ENCODE measurements at regions not wholly inside any gene's neighbourhood (a gene's known extent, or its start where the extent isn't known, plus 50 kb on each side); places are given as distances from the start of the nearest gene placed in this dataset.

GRCh38 chr11:11757909-11758308, 83.9 kb upstream of the USP47 start:
- POLR2A ChIA-PET = no interaction called here

More at GRCh38 chr11:11757909-11758308, 83.9 kb upstream of the USP47 start:
- intact Hi-C loops (cut with micrococcal nuclease) = no loop called here
- Histone ChIP-seq H3K36me3 (ENCODE audit: control insufficient read depth in 2 of 2, extremely low read depth in 1 of 2, insufficient read depth in 2 of 2, low read length in 2 of 2) (no peaks in the 10 kb centered on the region), H3K27ac (ENCODE audit: insufficient read depth, low read depth, low read length) (no peak overlapping the region), H3K9me1 (replicated peaks; ENCODE audit: control insufficient read depth, extremely low read depth, insufficient read depth, low read length) (no peaks in the 10 kb centered on the region), H3K4me2 (ENCODE audit: insufficient read depth, low read length) (no peak overlapping the region), H3K4me3 (replicated peaks in 1 of 3; ENCODE audit: insufficient read depth in 1 of 3, low read depth in 1 of 3, low read length in 3 of 3) (no peak overlapping the region), H4K20me1 (replicated peaks; ENCODE audit: control insufficient read depth, extremely low read depth, insufficient read depth, low read length) (no peaks in the 10 kb centered on the region), H3K4me1 (ENCODE audit: control insufficient read depth, extremely low read depth, insufficient read depth, low read length) (no peaks in the 10 kb centered on the region), H3K27me3 (ENCODE audit: control insufficient read depth in 2 of 2, insufficient read depth in 2 of 2, low read length in 2 of 2) (peaks cover 0 to 3% of the 10 kb centered on the region in 2 experiments), H3K79me2 (ENCODE audit: control insufficient read depth, insufficient read depth, low read length) (no peaks in the 10 kb centered on the region), H3K9ac (replicated peaks; ENCODE audit: extremely low read depth, insufficient read depth, low read length) (no peak overlapping the region), H2AFZ (ENCODE audit: low read depth, low read length) (no peak overlapping the region), H3K9me3 (replicated peaks; ENCODE audit: control insufficient read depth, insufficient read depth, low read length) (no peaks in the 10 kb centered on the region)
- CTCF ChIA-PET = no interaction called here
- dilution Hi-C loops (cut with MboI; ENCODE audit: extremely low pct_ligation_motif_present, low sequenced_read_pairs) = no loop called here
- no peak for TF ChIP-seq EZH2 (IDR thresholded peaks at IDR 0.05; ENCODE audit: borderline replicate concordance, low read depth, low read length, severe bottlenecking)
- TF ChIP-seq POLR2A (IDR thresholded peaks at IDR 0.05; ENCODE audit: low read depth, low read length) = no peak
- TF ChIP-seq GATA2 (IDR thresholded peaks at IDR 0.05; ENCODE audit: insufficient read depth, insufficient read length, low read depth, low read length) = no peak
- TF ChIP-seq POLR2AphosphoS5 (IDR thresholded peaks at IDR 0.05; ENCODE audit: insufficient read depth, low read depth, low read length) = no peak
- TF ChIP-seq, protein P1, sequence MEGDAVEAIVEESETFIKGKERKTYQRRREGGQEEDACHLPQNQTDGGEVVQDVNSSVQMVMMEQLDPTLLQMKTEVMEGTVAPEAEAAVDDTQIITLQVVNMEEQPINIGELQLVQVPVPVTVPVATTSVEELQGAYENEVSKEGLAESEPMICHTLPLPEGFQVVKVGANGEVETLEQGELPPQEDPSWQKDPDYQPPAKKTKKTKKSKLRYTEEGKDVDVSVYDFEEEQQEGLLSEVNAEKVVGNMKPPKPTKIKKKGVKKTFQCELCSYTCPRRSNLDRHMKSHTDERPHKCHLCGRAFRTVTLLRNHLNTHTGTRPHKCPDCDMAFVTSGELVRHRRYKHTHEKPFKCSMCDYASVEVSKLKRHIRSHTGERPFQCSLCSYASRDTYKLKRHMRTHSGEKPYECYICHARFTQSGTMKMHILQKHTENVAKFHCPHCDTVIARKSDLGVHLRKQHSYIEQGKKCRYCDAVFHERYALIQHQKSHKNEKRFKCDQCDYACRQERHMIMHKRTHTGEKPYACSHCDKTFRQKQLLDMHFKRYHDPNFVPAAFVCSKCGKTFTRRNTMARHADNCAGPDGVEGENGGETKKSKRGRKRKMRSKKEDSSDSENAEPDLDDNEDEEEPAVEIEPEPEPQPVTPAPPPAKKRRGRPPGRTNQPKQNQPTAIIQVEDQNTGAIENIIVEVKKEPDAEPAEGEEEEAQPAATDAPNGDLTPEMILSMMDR (IDR thresholded peaks at IDR 0.05; ENCODE audit: extremely low read depth in 1 of 2, insufficient read depth in 1 of 2, low read depth in 1 of 2, low read length in 2 of 2) = no peak
- no peak for TF ChIP-seq FOS (IDR thresholded peaks at IDR 0.05; ENCODE audit: borderline replicate concordance, insufficient read depth, low read length)
- TF ChIP-seq, protein P2, sequence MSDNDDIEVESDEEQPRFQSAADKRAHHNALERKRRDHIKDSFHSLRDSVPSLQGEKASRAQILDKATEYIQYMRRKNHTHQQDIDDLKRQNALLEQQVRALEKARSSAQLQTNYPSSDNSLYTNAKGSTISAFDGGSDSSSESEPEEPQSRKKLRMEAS (IDR thresholded peaks at IDR 0.05; ENCODE audit: insufficient read depth, insufficient read length) = no peak
- no peak for TF ChIP-seq JUN (IDR thresholded peaks at IDR 0.05; ENCODE audit: borderline replicate concordance, insufficient read depth, insufficient read length, low read depth)
- TF ChIP-seq MYC (IDR thresholded peaks at IDR 0.05; ENCODE audit: low read depth, low read length) = no peak
- FAIRE-seq (no peak), DNase-seq (ENCODE audit: low read depth, low spot score) (no peak)
- no TSS peak for BruUV-seq (replicated peaks)

Data from endothelial cell of umbilical vein (primary cell).